C4-2B (cell line): ENCODE measurements at regions not wholly inside any gene's neighbourhood (a gene's known extent, or its start where the extent isn't known, plus 50 kb on each side); places are given as distances from the start of the nearest gene placed in this dataset.

Experiments used
- H3K27ac ChIP-seq: fragments of 450-650 bp; 2 replicates; pipeline ENCODE4 v1.5.1; 2017
- CTCF ChIP-seq: fragments of 450-650 bp; conservative IDR thresholded peaks from 2 replicates; pipeline ENCODE4 v1.5.1; 2017; ENCODE audit warnings: mild to moderate bottlenecking
- ZFX ChIP-seq: fragments of 450-650 bp; IDR thresholded peaks from 2 replicates; pipeline ENCODE4 v1.6.1; 2017

DNA sequence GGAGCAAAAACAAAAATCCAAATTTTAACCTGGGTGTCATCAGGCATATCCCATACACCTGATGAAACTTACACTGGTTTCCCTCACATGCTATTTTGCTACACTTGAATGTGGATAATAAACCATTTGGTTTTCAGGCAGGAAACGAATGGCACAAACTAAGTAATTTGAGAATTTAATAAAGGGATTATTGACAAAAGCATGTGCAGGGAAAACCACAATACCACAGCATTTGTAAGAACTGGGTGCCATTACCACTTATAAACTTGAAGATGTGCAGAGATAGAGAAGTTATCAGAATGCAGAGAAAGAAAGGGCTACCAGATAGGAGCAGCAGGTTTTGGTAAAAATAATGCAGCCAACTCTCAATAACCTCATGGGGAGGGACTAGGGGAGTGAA, 151.2 kb downstream of the RFX6 start:
- TF ChIP-seq ZFX (no peak), CTCF (no peak)
- no peak overlapping the region for H3K27ac ChIP-seq

GRCh38 chr6:117034547-117034946, 157.5 kb downstream of the RFX6 start:
- no peak overlapping the region for H3K27ac ChIP-seq
- TF ChIP-seq CTCF = no peak
- no peak for TF ChIP-seq ZFX

GRCh38 chr6:117034971-117035370, 157.9 kb downstream of the RFX6 start:
- no peak for TF ChIP-seq ZFX
- TF ChIP-seq CTCF = no peak
- H3K27ac ChIP-seq = no peak overlapping the region

GRCh38 chr6:117050301-117050700, 173.3 kb downstream of the RFX6 start:
- no peak overlapping the region for H3K27ac ChIP-seq
- TF ChIP-seq ZFX = no peak
- no peak for TF ChIP-seq CTCF

- H3K27ac ChIP-seq = no peak overlapping the region
- no peak for TF ChIP-seq CTCF
- no peak for TF ChIP-seq ZFX
Observed at GRCh38 chr6:117072134-117072533, 193.2 kb upstream of the VGLL2 start.

GRCh38 chr6:117072781-117073180, 192.6 kb upstream of the VGLL2 start:
- no peak for TF ChIP-seq CTCF
- no peak for TF ChIP-seq ZFX
- no peak overlapping the region for H3K27ac ChIP-seq

GRCh38 chr6:117074672-117075071, 190.7 kb upstream of the VGLL2 start:
- TF ChIP-seq CTCF = no peak
- TF ChIP-seq ZFX = no peak
- no peak overlapping the region for H3K27ac ChIP-seq
